GM12891 (cell line): ENCODE measurements at regions not wholly inside any gene's neighbourhood (a gene's known extent, or its start where the extent isn't known, plus 50 kb on each side); places are given as distances from the start of the nearest gene placed in this dataset.

Source experiments
- POLR2A ChIP-seq: IDR thresholded peaks from 2 replicates; pipeline ENCODE4 v1.6.1; 2011; ENCODE audit warnings: low read depth, low read length, control low read depth
- POLR2AphosphoS5 ChIP-seq: IDR thresholded peaks from 2 replicates; pipeline ENCODE4 v1.6.1; 2011; ENCODE audit warnings: low read depth, low read length, control low read depth
- POU2F2 ChIP-seq: IDR thresholded peaks from 2 replicates; pipeline ENCODE4 v1.6.1; 2011; ENCODE audit warnings: low read depth, mild to moderate bottlenecking, control low read depth, low read length, moderate library complexity
- TAF1 ChIP-seq: IDR thresholded peaks from 2 replicates; pipeline ENCODE4 v1.6.1; 2011; ENCODE audit warnings: low read depth, low read length, control low read depth

DNA sequence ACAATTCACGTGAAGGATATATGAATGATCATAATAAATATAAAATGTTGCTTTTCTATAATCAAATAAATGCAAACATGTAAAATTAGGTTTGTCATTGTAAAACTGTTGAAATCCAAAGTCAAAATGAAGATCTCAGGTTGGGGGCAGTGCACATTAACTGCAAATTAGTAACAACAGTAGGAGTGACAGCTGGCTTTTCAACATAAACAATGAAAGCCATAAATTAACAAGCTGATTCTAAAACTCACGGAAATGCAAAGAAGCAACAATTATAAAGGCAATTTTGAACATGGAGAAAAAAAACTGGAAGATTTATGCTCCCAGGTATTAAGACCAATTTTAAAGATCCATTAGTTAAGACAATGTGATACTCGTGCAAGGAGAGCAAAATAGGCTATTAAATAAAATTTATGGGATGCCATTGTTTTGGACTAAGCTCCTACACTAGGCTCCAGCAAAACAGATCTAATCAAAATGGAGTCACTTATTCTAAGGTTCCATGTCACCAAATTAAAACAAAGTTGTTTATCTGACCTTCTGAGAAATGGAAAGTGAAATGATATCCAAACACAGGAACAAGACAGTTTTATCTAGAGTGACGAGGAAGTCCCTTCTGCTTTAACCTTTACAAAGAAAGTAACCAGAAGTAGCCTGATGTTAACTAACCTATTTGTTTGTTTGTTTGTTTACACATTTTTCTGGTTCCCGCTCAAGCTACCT, 770.8 kb downstream of the EPHA7 start:
- TF ChIP-seq POLR2A (no peak), TAF1 (no peak), POLR2AphosphoS5 (no peak), POU2F2 (no peak)
